Uterus (tissue), 3 donors: ENCODE measurements at regions not wholly inside any gene's neighbourhood (a gene's known extent, or its start where the extent isn't known, plus 50 kb on each side); places are given as distances from the start of the nearest gene placed in this dataset.

Experiments
- DNase-seq, 2 donors: peaks; one replicate each; pipeline ENCODE4 v3.0.0-alpha.2; 2019 to 2020
- H3K27ac ChIP-seq, 2 donors: fragments of 200-600 bp; sonication (generic); 1 replicate in 1 of 2; 2 replicates in 1 of 2; pipeline ENCODE4 v1.5.1; 2016 to 2018
- H3K27me3 ChIP-seq, 2 donors: fragments of 200-600 bp; sonication (generic); one replicate each; pipeline ENCODE4 v1.5.1; 2018 to 2019; ENCODE audit warnings: control low read depth in 1 of 2
- H3K36me3 ChIP-seq, 2 donors: fragments of 200-600 bp; sonication (generic); one replicate each; pipeline ENCODE4 v1.5.1; 2019; ENCODE audit warnings: control low read depth in 1 of 2
- H3K4me1 ChIP-seq, 2 donors: fragments of 200-600 bp; sonication (generic); one replicate each; pipeline ENCODE4 v1.5.1; 2018 to 2019; ENCODE audit warnings: control low read depth in 1 of 2
- H3K4me3 ChIP-seq, 2 donors: fragments of 200-600 bp; sonication (generic); 1 replicate in 1 of 2; 2 replicates in 1 of 2; pipeline ENCODE4 v1.5.1; 2018 to 2019; ENCODE audit warnings: mild to moderate bottlenecking in 1 of 2
- H3K9me3 ChIP-seq, 2 donors: fragments of 200-600 bp; sonication (generic); one replicate each; pipeline ENCODE4 v1.5.1; 2019; ENCODE audit warnings: control low read depth in 1 of 2
- POLR2A ChIP-seq, 2 donors: fragments of 450-650 bp; IDR thresholded peaks; one replicate each; pipeline ENCODE4 v1.6.1; 2016; ENCODE audit warnings: antibody characterized with exemption in 2 of 2, mild to moderate bottlenecking in 1 of 2, moderate library complexity in 1 of 2
- intact Hi-C: fragments of 100-400 bp; cut with DNase I; formaldehyde crosslinking; loops from one replicate; pipeline ENCODE4 v1.15.1; 2023; ENCODE audit warnings: low total_unique reads
- TF ChIP-seq, protein P1 (sequence below), 4 experiments: fragments of 200-600 bp in 2 of 4; fragments of 450-650 bp in 2 of 4; sonication (generic) in 2 of 4; IDR thresholded peaks; one replicate each; pipeline ENCODE4 v1.5.1; 2016 to 2019; ENCODE audit warnings: antibody characterized with exemption in 4 of 4, mild to moderate bottlenecking in 2 of 4, moderate library complexity in 1 of 4
- donor health status: DM: yes; HTN: yes; CAD: no.

GRCh38 chr14:100010679-100011078 lies 54.5 kb upstream of the EVL start:
- H3K36me3 ChIP-seq, result no peaks in the 10 kb centered on the region
- H3K27ac ChIP-seq, result no peak overlapping the region
- H3K27me3 ChIP-seq, result no peaks in the 10 kb centered on the region
- no peaks in the 10 kb centered on the region for H3K9me3 ChIP-seq
- H3K4me1 ChIP-seq, result no peaks in the 10 kb centered on the region
- H3K4me3 ChIP-seq, result no peak overlapping the region
- no peak for DNase-seq
- TF ChIP-seq, protein P1, sequence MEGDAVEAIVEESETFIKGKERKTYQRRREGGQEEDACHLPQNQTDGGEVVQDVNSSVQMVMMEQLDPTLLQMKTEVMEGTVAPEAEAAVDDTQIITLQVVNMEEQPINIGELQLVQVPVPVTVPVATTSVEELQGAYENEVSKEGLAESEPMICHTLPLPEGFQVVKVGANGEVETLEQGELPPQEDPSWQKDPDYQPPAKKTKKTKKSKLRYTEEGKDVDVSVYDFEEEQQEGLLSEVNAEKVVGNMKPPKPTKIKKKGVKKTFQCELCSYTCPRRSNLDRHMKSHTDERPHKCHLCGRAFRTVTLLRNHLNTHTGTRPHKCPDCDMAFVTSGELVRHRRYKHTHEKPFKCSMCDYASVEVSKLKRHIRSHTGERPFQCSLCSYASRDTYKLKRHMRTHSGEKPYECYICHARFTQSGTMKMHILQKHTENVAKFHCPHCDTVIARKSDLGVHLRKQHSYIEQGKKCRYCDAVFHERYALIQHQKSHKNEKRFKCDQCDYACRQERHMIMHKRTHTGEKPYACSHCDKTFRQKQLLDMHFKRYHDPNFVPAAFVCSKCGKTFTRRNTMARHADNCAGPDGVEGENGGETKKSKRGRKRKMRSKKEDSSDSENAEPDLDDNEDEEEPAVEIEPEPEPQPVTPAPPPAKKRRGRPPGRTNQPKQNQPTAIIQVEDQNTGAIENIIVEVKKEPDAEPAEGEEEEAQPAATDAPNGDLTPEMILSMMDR (IDR thresholded peaks at IDR 0.05), result no peak
- TF ChIP-seq POLR2A (IDR thresholded peaks at IDR 0.05), result no peak
- intact Hi-C loops, result no loop called here

- no peaks in the 10 kb centered on the region for H3K27me3 ChIP-seq
- H3K27ac ChIP-seq, result no peak overlapping the region
- no peaks in the 10 kb centered on the region for H3K36me3 ChIP-seq
- no peak for DNase-seq
- intact Hi-C loops, result no loop called here
- no peaks in the 10 kb centered on the region for H3K4me1 ChIP-seq
- no peak overlapping the region for H3K4me3 ChIP-seq
- TF ChIP-seq POLR2A (IDR thresholded peaks at IDR 0.05), result no peak
- TF ChIP-seq, protein P1 (IDR thresholded peaks at IDR 0.05), result no peak
- no peaks in the 10 kb centered on the region for H3K9me3 ChIP-seq
Observed at GRCh38 chr14:100011628-100012325, 53.4 kb upstream of the EVL start.

- no peaks in the 10 kb centered on the region for H3K4me1 ChIP-seq
- no peaks in the 10 kb centered on the region for H3K36me3 ChIP-seq
- DNase-seq, result no peak
- H3K27me3 ChIP-seq, result no peaks in the 10 kb centered on the region
- intact Hi-C loops, result no loop called here
- TF ChIP-seq, protein P1 (IDR thresholded peaks at IDR 0.05), result no peak
- no peak for TF ChIP-seq POLR2A (IDR thresholded peaks at IDR 0.05)
- H3K27ac ChIP-seq, result no peak overlapping the region
- H3K9me3 ChIP-seq, result no peaks in the 10 kb centered on the region
- no peak overlapping the region for H3K4me3 ChIP-seq
Observed at GRCh38 chr14:100012478-100013327, 52.5 kb upstream of the EVL start.

- Histone ChIP-seq H3K27ac (no peak overlapping the region), H3K4me1 (peaks cover 0 to 6% of the 10 kb centered on the region in 2 donors), H3K27me3 (no peaks in the 10 kb centered on the region), H3K9me3 (no peaks in the 10 kb centered on the region), H3K4me3 (no peak overlapping the region), H3K36me3 (no peaks in the 10 kb centered on the region)
- no peak for DNase-seq
- intact Hi-C loops, result no loop called here
- TF ChIP-seq POLR2A (IDR thresholded peaks at IDR 0.05), result no peak
- TF ChIP-seq, protein P1 (IDR thresholded peaks at IDR 0.05), result no peak
Observed at GRCh38 chr14:100015251-100015655, 50.0 kb upstream of the EVL start.
